Stimulated activated CD8-positive, alpha-beta memory T cell treated with anti-CD3 and anti-CD28 coated beads, Interleukin-2, amount 100 ng/mL, for 48 hours (primary cell): ENCODE measurements at regions not wholly inside any gene's neighbourhood (a gene's known extent, or its start where the extent isn't known, plus 50 kb on each side); places are given as distances from the start of the nearest gene placed in this dataset.

Source experiments
- DNase-seq, 2 donors: peaks; one replicate each; pipeline ENCODE4 v3.0.0-alpha.2; 2020; ENCODE audit warnings: low read depth in 2 of 2

DNA sequence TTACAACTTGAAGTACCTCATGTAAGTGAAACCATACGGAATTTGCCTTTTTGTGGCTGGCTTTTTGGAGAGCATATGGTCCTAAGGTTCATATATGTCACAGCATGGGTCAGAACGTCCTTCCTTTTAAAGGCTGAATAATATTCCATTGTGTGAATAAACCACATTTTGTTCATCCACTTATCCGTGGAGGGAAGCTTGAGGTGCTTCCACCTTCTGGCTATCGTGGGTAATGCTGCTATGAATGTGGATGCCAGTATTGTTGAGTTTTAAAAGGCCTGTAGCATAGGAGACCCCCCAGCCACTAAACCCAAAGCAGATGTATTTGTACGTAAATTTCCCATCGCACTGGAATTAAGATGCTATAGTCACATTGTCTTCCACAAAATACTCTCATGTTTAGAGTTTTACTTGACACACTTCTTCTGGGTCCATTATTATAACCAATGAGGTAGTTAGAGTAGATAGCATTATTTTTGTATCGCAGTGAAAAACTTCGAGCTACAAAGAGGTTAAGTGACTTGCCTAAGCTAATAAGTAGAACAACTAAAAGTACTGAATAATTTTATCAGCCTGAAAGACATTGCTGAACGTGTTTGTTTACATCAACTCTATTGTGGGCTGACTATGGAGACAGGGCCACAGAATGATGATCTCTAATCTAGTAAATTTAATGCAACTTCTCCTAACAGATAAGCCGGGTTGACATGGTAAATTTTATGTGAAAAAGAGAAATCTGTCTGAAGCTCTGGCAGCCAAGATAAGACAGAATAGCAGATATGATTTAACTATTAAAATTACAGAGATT, 183.0 kb upstream of the CTBP2 start:
- DNase-seq = no peak

DNA sequence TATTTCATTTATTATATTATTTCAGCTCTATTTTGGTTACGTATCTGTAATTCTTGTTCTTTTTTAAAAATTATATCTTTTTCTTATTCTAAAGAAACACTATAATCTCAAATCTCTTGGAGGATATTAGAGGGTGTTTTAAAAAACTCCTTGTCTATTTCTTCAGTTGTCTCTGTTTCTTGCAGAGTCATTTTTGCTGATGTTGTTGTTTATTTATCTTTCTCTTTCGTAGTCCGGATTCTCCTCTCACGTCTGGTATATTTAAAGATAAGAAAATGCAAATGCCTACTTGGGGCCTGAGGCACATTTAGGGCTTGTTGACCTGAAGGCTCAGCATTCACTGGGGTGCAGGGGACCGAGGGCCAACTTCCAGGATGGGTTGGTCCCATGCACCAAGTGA, 181.2 kb upstream of the CTBP2 start:
- DNase-seq = no peak

DNA sequence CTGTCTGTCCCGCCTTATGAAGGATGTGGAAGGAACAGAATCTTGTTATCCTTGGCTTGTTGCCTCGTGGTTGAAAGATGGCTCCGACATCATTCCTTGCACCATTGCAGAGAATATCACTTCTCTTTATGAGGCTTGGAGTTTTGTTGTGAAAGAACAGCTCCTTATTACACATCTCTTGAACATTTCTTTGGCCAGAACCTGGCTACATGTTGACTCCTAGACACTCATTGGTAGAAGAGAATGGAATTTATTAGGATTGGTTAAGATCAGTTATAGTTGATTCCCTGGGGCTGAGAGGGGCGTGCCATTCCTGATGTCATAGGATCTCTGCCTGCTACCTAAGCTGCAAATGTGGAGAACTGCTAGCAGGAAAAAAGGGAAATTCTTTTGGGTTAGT, 180.5 kb upstream of the CTBP2 start:
- no peak for DNase-seq

DNA sequence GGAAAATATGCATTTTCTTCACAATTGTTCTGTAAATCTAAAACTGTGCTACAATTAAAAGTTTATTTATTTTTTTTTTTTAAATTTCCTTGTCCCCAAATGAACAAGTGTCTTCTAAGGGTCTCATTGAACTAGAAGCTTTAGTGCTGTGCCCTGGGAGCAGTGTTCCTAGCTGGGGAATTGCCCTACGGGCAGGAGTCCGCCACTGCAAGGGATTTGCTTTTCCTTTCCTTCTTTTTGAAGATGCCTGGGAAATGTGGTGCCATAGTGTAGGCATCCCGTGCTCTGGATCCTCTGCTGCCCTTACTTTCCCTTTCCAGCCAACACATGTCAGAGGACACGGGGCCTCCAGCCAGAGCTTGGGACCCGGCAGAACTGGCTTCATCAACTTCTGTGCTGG, 177.1 kb upstream of the CTBP2 start:
- DNase-seq = no peak

DNA sequence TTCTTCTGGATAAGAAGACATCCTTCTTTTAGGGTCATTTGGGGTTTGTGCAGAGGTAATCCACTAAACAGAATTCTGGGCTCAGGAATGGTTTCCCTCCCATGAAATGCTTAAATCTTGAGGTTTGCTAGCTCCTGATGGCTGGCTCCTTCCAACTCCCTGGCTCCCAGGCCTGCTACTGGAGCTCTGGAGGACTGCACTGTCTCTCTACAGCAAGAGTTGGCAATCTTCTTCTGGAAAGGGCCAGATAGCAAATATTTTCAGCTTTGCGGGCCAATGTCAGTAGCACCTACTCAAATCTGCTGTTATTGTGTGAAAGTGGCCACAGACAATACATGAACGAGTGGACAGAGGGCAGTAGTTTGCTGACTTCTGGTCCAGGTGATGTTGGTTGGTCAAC, 174.2 kb upstream of the CTBP2 start:
- DNase-seq = no peak

DNA sequence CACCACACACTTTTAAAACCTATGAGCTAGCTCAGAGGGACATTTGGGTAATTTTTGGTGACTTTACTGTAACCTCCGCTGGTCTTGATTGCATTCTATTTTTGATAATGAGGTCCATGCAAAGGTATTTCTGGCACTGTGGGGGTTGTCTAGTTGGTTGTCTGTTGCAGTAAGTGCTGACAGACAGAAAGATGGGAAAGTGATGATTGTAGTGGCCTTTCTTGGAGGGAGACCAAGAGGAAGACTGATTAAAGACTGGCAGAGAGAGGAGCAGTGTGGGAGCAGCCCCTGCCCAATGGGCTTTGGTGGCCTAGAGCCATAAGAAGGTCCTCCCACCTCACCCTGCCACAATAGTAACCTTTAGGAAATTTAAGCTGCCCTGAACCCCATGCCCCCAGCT, 173.4 kb upstream of the CTBP2 start:
- DNase-seq = no peak

DNA sequence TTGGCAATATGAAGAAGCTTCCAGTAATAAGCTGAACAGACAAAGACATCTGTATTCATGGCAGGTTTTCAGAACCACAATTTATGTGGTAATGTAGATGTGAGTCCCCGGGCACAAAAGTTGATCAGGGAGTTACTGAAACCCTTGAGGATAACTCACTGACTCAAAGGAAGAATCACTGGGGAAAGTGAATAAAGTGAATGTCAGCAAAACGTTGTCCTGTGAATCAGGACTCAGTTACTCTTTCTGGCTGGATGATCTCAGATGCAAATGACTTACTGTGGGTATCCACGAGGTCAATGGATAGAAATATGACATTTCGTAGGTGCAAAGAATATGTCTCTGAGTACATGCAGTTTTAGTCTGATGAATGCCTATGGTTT, 172.8 kb upstream of the CTBP2 start:
- DNase-seq = no peak

DNA sequence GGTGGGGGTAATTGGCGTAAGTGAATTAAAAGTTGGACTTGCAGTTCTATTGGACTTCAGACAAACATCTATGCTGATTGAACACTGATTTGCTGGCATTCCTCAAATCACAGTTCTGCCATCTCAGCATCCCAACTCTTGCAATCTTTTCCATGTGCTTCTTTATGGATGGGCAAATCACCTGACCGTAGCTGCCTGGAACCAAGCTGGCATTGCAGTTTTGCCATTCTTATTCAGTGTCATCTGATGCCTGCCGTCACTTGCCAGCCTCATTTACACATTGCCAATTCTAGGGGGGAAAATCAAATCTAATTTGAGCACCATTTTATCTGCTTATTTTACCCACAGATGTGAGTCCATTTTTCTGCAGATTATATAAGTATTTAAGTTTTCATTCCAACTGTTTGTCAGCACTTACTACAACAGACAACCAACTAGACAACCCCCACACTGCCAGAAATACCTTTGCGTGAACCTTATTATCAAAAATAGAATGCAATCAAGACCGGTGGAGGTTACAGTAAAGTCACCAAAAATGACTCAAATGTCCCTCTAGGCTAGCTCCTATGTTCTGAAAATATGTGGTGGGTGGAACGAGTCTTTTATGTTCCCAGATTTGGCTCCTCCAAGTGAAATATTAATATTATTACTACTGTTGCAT, 172.3 kb upstream of the CTBP2 start:
- no peak for DNase-seq

DNA sequence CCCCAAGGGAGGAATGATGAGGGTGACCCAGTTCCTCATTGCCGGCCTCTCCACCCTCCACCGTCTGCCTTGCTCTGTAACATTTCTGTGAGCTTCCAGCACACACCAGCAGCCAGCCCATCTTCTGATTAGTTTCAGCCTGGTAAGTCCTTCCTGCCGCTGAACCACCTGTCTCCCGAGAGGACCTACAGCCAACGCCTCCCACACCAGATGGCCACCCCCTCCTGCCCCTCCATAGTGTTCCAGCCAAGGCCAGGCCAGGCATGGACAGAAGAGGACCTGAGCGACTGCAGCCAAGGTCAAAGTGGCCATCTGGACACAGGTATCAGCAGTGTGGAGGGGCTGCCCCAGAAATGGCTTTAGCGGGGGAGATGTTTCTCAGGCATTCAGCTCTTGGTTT, 170.7 kb upstream of the CTBP2 start:
- DNase-seq = no peak

DNA sequence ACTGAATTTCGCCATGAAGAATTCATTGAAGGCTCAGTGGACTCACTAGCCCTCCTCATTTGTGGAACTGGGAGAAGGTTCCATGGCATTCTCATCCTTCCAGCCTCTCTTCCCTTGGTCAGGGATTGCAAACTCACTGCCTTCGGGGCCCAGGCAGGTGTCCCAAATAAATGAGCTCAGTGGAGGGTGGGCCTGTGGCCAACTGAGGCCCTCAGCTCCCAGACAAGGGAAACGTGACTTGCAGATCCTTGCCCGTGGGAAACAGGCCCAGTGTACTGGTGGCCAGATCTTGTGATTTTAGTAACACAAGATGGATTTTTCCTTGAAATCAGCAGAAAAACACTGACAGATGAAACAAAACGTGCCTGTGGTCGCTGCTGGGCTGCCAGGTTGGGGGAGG, 168.7 kb upstream of the CTBP2 start:
- DNase-seq = no peak

DNA sequence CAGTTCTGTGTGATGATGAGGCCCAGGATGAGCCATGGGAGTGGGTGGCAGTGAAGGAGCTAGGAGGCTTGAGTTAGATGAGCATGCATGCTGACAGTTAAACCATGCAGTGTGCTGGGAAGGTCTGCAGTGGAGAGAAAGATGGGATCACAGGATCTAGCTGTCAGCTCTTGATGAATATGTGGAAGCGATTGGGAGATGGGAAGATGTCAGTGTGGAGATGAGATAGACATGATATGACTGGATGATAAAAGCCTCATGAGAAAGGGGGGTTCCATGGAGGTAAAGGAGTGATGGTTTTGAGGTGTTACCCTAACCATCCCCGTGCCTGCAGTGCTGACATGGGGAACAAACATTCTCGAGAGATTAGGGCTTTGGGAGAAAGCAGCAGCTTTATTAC, 165.0 kb upstream of the CTBP2 start:
- DNase-seq = no peak

DNA sequence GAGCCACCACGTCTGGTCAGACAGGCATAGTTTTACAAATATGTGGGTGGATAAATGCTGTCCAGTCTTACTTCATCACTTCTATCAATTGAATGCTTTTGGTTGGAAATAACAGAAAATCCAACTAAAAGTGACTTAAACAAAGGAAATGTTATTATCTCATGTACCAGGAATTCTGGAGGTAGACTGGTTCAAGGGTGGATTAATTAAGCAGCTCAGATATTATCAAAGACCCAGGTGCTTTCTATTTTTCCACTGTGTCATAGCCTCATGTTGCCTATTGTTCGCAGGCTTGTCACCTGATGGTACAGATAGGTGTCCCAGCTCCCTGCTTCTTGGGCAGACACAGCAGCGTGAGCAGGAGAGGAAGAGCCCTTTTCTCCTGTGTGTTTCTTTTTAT, 156.1 kb upstream of the CTBP2 start:
- no peak for DNase-seq

DNA sequence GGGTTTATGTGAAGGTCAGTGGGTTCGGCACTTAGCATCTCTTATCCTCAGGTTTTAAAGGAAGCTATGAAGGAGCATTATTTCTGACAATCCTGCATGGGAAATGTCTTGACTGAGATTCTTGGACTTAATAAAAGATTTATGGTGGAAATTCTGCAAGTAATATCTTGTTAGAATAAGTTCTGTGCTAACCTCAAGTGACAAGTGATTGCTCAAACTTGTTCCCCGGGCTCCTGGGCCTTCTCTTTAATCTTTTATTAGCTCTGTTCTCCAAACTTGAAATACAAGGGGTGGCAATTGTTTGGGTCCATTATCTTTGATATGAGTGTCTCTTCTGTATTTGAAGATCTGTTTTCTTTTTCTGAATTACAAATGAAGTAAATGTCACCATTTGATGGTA, 140.6 kb upstream of the CTBP2 start:
- no peak for DNase-seq

DNA sequence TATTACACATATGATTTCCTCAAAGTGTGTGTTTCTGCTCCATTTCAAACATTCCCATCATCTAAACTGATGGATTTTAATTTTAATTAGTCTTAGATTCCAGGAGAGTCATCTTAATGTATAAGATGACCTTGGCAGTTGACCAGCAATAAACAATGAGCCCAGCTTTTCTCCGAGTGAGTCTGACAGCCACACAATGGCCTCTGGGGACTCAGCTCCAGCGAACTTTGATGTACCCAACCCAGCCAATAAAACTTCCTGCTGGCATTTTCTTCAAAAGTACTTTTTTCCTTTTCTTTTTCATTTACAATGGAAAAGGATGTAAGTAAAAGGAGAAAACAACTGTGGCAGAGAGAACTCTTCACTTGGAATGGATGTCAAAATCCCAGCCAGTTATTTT, 139.1 kb upstream of the CTBP2 start:
- DNase-seq = no peak

DNA sequence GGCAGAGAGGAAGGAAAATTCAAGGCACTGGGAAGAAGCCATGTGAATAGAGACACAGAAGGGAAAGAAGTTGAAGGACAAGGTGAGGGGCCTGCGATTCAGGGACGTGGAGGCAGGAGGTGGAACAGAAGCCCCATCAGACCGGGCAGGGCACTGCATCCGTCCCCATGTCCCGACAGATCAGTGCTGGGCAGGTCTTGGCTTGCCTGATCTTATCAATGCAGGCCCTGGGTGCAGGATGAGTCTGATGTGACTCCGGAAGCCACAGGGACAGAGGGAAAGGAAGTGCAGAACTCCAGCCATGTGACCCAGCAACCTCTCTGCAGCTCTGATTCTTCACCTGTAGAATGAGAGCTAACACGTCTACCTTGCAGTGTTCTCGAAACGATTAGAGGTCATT, 136.2 kb upstream of the CTBP2 start:
- DNase-seq = no peak

DNA sequence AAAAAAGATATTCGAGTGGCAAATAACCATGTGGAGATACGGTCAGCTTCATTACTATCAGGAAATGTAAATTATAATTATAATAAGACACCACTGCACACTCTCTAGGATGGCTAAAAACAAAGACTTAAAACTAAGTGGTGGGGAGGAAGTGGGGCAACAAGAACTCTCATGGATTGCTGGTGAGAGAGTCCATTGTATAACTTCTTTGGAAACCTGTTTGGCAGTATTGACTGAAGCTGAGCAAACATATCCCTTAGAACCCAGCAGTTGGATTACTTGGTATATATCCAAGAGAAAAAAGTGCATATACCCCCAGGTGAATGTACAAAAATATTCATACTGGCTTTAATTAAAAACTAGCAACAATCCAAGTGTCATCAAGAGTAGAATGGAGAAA, 133.7 kb upstream of the CTBP2 start:
- DNase-seq = no peak

DNA sequence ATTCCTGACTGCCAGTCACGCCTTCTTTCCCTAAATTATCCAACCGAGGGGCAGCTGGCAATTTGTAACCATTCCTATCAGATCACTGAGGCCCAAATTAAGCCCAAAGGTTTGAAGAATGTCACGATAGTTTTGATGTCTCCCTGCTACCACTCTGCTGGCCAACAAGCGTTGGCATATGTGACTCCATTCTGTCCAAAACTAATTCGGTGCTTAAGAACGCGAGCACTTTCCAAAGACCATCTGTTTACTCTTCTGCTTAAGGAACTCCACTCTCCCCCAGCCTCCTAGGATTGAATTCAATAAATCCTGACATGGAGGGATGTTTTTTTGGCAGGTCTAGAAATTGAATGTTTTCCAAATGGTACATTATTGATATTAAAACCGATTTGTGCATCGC, 131.5 kb upstream of the CTBP2 start:
- DNase-seq = no peak

DNA sequence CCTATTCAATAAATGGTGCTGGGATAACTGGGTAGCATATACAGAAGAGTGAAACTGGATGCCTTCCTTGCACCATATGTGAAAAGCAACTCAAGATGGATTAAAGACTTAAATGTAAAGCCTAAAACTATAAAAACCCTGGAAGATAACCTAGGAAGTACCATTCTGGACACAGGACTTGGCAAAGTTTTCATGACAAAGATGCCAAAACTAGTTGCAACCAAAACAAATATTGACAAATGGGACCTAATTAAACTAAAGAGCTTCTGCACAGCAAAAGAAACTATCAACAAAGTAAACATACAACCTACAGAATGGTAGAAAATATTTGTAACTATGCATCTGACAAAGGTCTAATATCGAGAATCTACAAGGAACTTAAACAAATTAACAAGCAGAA, 129.1 kb upstream of the CTBP2 start:
- DNase-seq = no peak

DNA sequence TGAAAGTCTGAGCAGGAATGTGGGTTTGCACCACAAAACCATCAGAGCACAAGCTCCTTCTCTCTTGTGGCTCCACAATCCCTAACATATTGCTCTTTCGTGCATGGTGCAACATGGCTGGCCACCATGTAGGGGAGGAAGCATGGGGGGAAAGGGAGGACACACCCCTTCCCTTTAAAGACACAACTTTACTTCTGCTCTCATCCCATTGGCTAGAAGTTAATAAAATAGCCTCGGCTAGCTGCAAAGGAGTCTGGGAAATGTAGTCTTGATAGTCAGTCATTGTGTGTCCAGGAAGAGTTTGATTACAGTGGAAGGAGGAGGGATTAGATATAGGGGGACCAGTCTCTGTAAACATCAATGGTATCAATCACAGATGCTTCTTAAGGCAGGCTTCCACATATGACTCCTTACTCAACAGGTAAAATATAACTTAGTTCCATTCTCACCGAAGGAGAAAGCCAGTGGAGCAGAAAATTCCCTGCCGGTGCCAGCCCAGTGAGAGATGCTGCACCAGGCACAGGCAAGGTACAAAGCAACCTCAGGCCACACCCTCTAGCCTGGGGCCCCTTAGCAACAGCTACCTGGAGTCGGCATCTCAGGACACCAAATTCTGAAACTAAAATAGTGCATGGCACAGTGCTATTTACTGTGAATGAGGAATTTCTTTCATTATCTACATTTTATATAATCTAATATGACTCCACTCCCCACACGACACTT, 124.7 kb upstream of the CTBP2 start:
- no peak for DNase-seq

DNA sequence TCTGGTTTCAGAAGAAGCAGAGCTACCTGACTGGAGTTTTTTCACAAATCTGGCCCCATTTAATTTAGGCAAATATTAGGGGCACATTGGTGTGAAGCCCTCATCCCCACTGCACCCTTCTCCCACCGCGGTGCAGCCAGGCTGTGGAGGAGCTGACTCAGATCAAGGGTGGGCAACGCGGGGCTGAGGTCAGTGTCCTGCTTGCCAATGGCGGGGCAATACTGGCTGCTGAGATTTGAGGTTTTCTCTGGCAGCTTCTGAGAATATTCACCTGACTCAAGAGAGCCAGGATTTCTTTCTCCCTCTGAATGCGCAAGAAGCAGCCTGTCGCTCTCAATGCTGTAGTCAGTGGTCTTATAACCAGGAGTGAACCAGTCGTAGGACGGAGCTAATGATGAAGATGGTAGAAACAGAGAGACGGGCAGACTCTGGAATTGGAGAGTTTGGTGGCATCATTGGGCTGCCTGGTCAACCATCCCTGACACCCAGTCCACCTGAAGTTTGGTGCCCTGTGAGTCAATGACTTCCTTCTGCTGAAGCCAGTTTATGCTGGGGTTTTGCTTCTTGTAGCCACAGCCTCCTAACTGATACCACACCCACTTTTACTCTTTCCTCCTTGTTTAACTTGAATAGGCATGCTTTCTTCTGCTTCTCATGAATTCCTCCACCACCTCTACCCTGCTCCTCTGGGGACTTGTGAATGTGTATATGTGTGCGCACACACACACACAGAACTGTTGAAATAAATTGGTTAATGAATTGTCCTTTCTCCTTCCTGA, 123.7 kb upstream of the CTBP2 start:
- no peak for DNase-seq

DNA sequence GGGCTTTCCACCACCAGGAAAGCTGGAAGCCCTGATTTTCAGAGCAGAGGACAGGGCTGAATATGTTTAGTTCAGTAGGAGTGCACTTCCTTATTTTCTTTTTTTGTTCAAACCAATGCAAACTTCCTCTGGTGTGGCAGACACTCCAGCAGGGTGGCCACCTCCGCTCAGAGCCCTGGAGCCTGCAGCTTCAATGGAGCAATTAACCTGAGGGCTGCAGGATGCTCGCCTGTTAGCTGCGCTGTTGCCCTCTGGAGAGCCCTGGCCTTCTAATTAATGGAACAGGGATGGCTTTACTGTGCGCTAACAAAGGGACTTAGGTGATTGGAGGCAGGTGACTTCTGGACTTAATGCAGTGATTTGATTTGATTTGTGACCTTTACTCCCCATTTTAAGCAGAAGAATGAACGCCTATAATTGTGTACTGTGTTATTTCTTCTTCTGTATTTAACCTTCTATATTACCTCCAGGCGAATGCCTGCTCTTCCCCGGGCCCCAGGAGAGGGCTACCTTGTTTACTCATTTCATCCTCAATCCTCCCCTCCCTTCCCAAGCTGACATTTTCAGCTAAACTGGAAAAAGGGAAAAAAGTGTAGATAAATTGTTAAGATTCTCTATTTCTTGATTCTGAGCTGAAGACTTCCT, 123.0 kb upstream of the CTBP2 start:
- DNase-seq = no peak

DNA sequence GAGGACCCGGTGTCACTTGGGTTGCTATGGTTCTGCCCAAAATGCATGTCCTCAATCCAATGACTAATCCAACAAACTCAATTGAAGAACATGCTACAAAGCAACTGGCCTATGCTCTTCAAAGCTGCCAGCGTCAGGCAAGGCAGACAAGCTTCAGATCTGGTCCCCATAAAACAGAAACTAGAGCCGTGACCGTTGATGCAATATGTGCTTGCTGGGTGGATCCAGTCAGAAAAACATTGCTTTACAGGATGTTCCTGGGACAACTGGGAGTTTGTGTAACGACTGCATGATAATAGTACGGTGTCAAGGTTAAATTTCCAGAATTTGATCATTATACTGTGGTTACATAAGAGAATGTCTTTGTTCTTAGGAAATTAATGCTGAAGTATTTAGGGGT, 120.7 kb upstream of the CTBP2 start:
- no peak for DNase-seq
